ENCODE measurements at regions not wholly inside any gene's neighbourhood (a gene's known extent, or its start where the extent isn't known, plus 50 kb on each side); places are given as distances from the start of the nearest gene placed in this dataset.

- TF ChIP-seq EZH2 (conservative IDR thresholded peaks at IDR 0.05; ENCODE audit: low read depth, low read length) = no peak
- no peak for TF ChIP-seq ZNF879 (CRISPR knock-in tag; IDR thresholded peaks at IDR 0.05)
- TF ChIP-seq ZNF124 (CRISPR knock-in tag; IDR thresholded peaks at IDR 0.05) = no peak
- TF ChIP-seq FOXK1 (CRISPR knock-in tag; IDR thresholded peaks at IDR 0.05; ENCODE audit: borderline replicate concordance, low read depth) = no peak
- TF ChIP-seq PAF1 (CRISPR knock-in tag; IDR thresholded peaks at IDR 0.05) = no peak
- TF ChIP-seq KDM5A (IDR thresholded peaks at IDR 0.05; ENCODE audit: borderline replicate concordance, low read length) = no peak
- TF ChIP-seq CTCF (CRISPR knock-in tag; IDR thresholded peaks at IDR 0.05) = no peak
- TF ChIP-seq, protein P1, sequence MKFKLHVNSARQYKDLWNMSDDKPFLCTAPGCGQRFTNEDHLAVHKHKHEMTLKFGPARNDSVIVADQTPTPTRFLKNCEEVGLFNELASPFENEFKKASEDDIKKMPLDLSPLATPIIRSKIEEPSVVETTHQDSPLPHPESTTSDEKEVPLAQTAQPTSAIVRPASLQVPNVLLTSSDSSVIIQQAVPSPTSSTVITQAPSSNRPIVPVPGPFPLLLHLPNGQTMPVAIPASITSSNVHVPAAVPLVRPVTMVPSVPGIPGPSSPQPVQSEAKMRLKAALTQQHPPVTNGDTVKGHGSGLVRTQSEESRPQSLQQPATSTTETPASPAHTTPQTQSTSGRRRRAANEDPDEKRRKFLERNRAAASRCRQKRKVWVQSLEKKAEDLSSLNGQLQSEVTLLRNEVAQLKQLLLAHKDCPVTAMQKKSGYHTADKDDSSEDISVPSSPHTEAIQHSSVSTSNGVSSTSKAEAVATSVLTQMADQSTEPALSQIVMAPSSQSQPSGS (CRISPR knock-in tag; IDR thresholded peaks at IDR 0.05) = no peak
- no peak for TF ChIP-seq ZNF75D (CRISPR knock-in tag; IDR thresholded peaks at IDR 0.05; ENCODE audit: borderline replicate concordance)
- no peak for TF ChIP-seq MTERF4 (CRISPR knock-in tag; IDR thresholded peaks at IDR 0.05)
Measured at GRCh38 chr5:68643064-68643463, 427.5 kb downstream of the PIK3R1 start.

Measured in HepG2 (cell line).